RPMI8226 (cell line): ENCODE measurements at regions not wholly inside any gene's neighbourhood (a gene's known extent, or its start where the extent isn't known, plus 50 kb on each side); places are given as distances from the start of the nearest gene placed in this dataset.

ENCODE experiments used
- DNase-seq: peaks from one replicate; pipeline ENCODE4 v3.0.0-alpha.2; 2015

DNA sequence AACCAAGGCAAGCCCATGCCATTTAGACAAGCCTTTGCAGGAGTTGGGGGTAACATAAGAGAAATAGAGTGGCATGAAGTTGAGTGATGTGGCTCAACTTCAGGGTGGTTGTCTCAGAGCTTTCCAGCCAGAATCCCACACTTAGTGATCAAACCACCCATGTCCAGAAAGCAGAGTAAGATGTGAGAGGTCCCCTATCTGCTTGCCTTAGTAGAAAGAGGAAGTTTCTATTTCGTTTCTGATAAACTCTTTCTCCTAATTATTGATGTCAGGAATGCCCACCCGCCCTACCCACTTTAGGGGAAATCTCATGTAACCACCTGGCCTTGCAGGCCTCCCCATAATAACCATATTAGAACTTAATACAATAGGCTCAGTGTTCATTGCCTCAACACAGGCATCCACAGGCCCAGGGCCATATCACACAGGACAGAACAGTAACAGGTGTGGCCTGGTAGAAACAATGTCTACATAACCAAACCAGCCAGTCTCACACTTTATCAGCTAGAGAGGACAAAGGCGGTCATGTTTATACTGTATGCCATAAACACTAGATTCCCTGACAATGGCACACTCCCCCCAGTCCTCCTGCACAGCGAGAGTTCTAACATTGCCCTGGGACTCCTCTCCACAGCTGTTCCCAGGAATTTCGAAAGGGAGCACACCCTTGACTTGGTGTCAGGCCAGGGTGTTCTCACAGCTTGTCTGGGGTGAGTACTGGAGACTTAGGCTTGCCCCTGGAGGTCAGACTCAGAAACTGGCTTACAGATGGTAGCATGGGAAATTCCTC, 364.4 kb downstream of the CXCL12 start:
- no peak for DNase-seq

DNA sequence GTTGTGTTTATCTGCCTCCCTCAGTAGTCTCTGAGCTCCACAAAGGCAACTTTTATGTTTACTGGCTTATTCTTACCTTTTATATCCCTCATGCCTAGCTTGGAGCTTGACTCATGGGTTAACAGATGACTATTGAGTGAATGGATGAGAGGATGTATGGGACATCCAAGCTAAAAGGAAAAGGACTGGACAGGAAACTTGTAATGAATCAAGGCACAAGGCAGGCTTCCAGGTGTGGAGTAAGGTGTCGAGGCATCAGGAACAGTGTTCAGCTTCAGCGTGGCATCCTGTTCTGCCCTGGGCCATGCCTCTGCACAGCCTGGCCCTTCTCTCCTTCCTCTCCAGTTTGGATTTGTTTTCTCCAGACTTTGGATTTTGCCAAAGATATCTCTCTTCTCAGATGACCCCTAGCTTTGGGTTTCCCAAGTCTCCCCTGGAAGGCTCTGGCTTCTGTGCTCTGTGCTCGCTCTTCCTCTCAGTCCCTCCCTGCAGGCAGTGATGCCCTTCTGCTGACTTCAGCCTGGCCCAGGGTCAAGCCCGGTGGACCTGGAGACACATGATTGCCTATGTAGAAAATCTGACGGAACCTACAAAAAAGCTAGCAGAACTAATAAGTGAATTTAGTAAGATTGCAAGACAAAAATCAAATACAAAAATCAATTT, 367.3 kb downstream of the CXCL12 start:
- DNase-seq: no peak

DNA sequence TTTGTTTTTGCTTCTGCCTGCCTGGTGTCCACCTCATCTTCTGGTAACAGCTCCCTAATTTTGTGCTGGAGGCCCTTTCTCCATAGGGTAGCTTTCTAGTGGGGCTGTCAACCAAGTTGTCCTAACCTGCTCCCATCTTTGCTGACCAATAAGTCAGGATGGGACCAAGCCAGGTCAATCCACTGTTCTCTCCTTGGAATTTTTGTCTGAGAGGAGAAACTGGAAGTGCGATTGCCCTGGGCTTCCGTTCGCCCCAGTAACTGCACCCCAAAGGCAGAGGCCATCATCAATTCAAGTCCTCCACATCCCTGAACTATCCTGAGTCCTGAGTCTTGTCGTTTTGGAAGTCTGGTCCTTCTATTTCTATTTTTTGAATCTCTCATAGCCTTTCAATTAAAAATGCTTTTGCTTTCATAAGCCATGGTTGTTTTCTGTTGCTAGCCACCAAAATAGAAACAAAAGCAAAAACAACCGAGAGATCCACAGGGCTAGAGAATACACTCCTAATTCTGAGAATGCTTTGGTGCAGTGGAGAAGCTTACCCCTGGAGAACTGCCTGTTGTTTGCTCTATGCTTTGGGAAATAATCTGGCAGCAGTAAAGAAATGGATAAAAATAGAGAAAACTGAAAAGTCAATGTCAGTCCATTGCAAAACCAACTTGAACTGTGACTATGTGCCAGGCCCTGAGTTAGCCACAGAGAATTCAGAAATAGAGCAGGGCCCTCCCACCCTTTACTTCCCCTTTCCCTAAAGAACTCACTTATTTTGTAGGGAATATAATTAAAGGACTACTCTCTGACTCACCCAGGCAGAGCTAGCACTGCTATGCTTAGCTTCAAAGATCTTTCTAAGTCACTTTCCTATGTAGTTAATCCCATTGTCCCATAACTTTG, 368.1 kb downstream of the CXCL12 start:
- DNase-seq: no peak

- DNase-seq: no peak
Measured at GRCh38 chr10:44015702-44016500, 367.2 kb upstream of the ZNF32 start.

DNA sequence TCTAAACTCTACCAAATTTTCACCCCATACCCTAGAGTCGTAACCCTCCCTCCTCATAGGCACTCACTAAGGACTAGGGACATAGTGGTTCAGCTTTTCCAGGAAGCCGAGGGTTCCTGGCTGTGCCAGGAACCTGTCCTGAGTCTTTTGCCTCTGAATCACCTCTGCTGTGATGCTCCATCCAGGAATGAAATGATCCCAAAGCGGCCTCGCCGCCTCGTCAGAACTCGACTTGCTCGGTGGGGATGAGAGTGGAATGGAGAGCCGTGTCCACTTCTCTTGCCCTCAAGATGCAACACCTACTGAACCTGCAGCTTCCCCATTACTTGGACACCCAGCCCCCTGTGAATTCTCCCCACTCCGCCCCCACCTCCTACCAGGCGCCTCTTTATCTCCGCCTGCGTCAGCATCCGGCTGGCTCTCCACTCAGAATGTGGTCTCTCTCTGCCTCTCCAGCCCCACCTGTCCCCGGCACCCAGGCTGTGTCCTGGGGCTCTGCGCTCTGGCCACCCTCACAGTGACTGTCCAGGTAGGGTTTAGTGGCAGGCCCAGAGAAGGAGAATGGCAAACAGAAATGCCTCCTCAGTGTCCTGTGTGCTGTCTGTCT, 366.1 kb upstream of the ZNF32 start:
- no peak for DNase-seq

DNA sequence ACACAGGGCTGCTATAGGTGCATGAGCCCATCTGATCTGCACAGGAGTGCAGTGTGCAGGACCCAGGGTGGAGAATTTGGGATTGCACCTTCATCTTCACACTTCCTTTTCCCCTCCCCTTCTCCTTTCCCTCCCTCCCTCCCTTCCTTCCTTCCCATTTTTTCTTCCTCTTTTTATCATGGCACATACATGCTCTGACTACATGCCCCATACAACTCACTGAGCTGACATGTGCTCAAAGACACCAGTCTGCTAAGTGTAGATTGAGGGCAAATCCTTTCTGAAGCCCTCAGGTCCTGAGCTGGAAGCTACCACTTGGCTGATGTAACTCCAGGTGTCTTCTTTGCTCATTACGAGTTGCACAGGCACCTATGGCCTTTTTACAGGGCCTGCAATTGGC, 365.3 kb upstream of the ZNF32 start:
- no peak for DNase-seq

DNA sequence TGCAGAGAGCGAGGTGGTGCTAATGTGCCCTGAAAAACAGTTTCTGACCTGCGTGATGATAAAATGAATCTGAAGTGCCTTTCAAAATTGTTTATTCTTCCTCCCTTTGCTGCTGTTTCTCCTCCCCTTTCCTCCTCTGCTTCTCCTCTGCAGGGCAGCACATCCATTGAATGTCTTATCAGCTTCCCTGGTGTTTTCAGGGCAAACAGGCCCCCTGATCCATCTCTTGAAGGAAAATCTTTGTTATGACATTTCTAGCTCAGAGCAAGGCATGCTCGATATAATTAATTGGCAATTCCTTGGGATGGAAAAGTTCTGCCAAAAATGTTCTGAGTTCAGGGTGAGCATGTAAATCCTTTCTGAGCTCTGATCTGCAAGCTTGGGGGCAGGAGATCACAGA, 364.2 kb upstream of the ZNF32 start:
- DNase-seq: no peak

DNA sequence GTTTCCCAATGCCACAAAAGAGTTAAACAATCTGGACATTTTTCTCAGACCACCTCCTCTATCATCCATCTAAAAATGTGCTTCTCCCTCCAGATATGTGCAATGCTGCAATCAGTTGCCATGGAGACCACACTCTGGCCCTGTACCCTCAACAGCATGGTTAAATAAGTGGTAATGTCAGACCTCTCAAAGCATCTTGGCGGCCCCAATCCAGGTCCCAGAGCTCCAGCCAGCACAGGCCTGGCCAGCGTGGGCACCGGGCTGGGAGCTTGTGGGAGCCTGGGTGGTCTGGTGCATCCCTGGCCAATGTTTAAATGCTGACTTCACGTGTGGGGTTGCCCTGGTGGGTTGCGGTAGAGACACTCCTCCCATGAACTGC, 362.9 kb upstream of the ZNF32 start:
- no peak for DNase-seq

- DNase-seq: peak; percentile 81
Measured at GRCh38 chr10:44010873-44011602, 362.4 kb upstream of the ZNF32 start.

- no peak for DNase-seq
Measured at GRCh38 chr10:44009891-44010632, 361.4 kb upstream of the ZNF32 start.

DNA sequence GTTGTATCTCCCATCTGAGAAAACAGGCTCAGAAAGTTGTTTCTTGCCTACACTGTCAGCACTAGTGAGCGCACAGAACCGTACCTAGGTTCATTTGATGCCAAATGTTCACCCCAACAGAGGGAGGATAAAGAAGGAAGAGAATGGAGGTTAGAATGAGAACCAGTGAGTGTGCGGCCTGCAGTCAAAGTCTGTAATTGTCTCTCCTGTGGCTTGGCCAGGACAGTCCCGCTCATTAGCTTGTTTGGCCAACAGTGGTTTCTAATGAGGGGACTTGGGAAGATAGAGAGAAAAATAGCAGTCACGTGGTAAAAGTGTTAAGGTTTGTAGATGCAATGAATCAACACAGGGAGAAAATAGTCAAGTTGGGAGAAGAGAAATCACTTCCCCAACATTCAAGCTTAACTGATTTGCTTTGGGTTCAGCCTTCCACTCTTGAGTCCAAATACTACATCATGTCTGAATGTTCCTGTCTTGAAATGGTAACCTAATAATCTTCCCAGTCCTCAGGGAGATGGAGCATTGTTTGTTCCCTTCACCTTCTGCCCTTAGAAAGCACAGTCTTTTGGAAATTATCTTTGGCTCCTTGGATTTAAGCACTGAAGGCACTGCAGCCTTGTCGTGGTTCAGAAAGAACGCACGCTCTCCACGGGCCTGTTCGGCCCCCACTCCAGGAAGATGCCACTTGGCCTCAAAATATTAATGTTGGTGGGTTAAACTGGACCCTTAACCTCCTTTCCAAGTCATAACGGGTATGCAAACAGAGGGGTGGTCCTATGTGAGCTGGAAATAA, 360.4 kb upstream of the ZNF32 start:
- DNase-seq: no peak

- peak; percentile 8 for DNase-seq
Measured at GRCh38 chr10:44008270-44008916, 359.7 kb upstream of the ZNF32 start.

GRCh38 chr10:44006771-44007170, 358.1 kb upstream of the ZNF32 start:
- no peak for DNase-seq

GRCh38 chr10:44005788-44006099, 357.1 kb upstream of the ZNF32 start:
- no peak for DNase-seq

DNA sequence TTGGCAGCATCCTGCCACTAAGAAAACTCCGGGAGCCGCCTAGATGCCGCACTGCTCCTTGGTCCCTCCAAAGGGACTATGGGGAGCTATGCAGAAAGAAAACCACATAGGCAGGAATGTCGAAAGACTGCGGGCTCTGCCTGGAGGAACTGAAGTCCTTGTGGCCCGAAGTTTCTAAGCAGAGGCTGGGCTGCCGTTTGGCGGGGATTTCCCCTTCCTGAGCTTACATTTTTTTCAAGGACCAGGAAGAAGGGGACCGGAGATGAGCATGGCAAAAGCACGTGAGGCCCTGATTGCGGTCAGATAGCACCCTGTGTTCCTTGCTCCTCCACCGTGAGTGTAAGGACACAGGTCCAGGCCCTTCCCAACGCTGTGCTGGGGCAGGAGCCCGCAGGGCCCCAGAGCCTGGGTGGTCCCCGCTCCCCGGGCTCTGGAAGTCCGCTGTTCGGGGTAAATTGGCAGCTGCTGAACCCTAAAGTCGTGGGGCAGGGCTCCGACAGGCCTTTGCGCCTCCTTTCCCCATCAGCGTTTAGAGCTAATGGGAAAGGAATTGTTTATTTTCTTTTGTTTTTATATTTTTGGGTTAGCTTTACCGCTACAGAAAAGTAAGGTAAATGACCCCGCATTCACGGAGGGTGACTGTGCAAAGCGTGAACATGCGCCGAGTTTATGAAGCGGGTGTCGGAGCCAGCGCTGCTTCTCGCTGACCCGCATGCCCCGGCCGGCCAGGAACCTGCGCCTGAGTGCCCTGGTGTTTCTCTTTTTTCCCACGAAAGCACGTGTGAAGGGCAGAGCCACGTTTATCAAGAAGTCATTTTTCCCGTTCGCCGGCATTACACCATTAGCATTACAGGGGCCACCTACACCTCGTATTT, 356.5 kb upstream of the ZNF32 start:
- DNase-seq: no peak

- no peak for DNase-seq
Measured at GRCh38 chr10:43998021-43998809, 349.5 kb upstream of the ZNF32 start.

DNA sequence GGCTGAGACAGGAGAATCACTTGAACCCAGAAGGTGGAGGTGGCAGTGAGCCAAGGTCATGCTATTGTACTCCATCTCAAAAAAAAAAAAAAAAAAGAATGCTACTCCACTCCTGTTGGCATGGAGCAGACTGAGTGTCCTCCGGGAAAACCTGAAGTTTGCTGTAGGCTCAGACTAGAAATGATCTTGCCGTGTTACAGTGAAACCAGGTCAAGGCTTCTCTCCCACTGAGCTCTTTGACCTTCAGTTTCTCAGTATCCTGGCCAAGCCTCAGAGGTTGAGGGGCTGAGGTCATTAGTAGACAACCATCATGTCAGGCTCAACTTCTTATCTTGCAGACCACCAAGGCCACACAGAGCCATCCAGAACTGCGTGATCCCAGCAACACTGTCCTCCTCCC, 348.6 kb upstream of the ZNF32 start:
- DNase-seq: no peak

DNA sequence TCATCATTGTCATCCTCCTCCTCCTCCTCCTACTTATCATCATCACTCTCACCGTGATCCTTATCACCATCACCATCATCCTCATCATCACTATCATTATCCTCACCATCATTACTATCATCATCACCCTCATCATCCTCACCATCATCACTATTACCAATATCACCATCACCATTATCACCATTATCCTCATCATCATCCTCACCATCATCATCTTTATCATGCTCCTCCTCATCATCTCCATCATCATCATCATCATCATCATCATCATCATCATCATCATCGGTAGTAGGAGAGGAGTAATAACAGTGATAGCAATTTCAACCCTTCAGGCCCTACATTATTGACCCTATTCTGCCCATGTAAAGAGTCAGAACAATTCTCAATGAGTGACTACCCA, 345.9 kb upstream of the ZNF32 start:
- DNase-seq: no peak
